AG08396 (cell line): ENCODE measurements at regions not wholly inside any gene's neighbourhood (a gene's known extent, or its start where the extent isn't known, plus 50 kb on each side); places are given as distances from the start of the nearest gene placed in this dataset.
"Not testable (repeated sequence)": the region's sequence is repeated elsewhere in the genome, so short reads cannot be mapped to it uniquely, and the experiment has no call there.

Experiments used
- DNase-seq: peaks from one replicate; pipeline ENCODE4 v3.0.0; 2012; ENCODE audit warnings: low spot score, mixed read lengths

GRCh38 chr5:111976705-111977435, 219.9 kb upstream of the NREP start:
- DNase-seq, result no peak

GRCh38 chr5:111975133-111975532, 218.1 kb upstream of the NREP start:
- no peak for DNase-seq

- no peak for DNase-seq
Observed at GRCh38 chr5:111973961-111974360, 217.0 kb upstream of the NREP start.

- DNase-seq, result no peak
Observed at GRCh38 chr5:111972548-111972947, 215.6 kb upstream of the NREP start.

GRCh38 chr5:111972080-111972479, 215.1 kb upstream of the NREP start:
- DNase-seq, result no peak

- no peak for DNase-seq
Observed at GRCh38 chr5:111968459-111968858, 211.5 kb upstream of the NREP start.

GRCh38 chr5:111967463-111967862, 210.5 kb upstream of the NREP start:
- DNase-seq, result no peak

- DNase-seq, result no peak
Observed at GRCh38 chr5:111966290-111966689, 209.3 kb upstream of the NREP start.

GRCh38 chr5:111963555-111963954, 206.6 kb upstream of the NREP start:
- no peak for DNase-seq

- DNase-seq, result no peak
Observed at GRCh38 chr5:111962906-111963305, 205.9 kb upstream of the NREP start.

- no peak for DNase-seq
Observed at GRCh38 chr5:111961862-111962261, 204.9 kb upstream of the NREP start.

- no peak for DNase-seq
Observed at GRCh38 chr5:111960476-111961215, 203.7 kb upstream of the NREP start.

- DNase-seq, result no peak
Observed at GRCh38 chr5:111958851-111959250, 201.9 kb upstream of the NREP start.

GRCh38 chr5:111956765-111957164, 199.8 kb upstream of the NREP start:
- not testable (repeated sequence) for DNase-seq

GRCh38 chr5:111954516-111955395, 197.8 kb upstream of the NREP start:
- no peak for DNase-seq

- no peak for DNase-seq
Observed at GRCh38 chr5:111953351-111954127, 196.5 kb upstream of the NREP start.

- no peak for DNase-seq
Observed at GRCh38 chr5:111952555-111952954, 195.6 kb upstream of the NREP start.

- no peak for DNase-seq
Observed at GRCh38 chr5:111950660-111951059, 193.7 kb upstream of the NREP start.

- DNase-seq, result peak; percentile 33
Observed at GRCh38 chr5:111948092-111948841, 191.3 kb upstream of the NREP start.

GRCh38 chr5:111946556-111946955, 189.6 kb upstream of the NREP start:
- no peak for DNase-seq

GRCh38 chr5:111945535-111945934, 188.5 kb upstream of the NREP start:
- no peak for DNase-seq
